Kidney (tissue), 13 donors: ENCODE measurements at regions not wholly inside any gene's neighbourhood (a gene's known extent, or its start where the extent isn't known, plus 50 kb on each side); places are given as distances from the start of the nearest gene placed in this dataset.

Experiments used
- DNase-seq, 5 donors: peaks; one replicate each; pipeline ENCODE4 v3.0.0-alpha.2; 2013 to 2020
- FAIRE-seq: peaks from 2 replicates; lab custom pipeline; 2012; peaks lifted over from hg19 to GRCh38; lab: Jason Lieb, UNC
- H3K27ac ChIP-seq, 2 donors: one replicate each; pipeline ENCODE4 v1.7.0; 2013; ENCODE audit warnings: low read depth in 2 of 2, low read length in 2 of 2, inconsistent platforms in 1 of 2
- H3K27me3 ChIP-seq: one replicate; pipeline ENCODE4 v1.7.1; 2013; ENCODE audit warnings: low read length, inconsistent platforms; ENCODE audit not compliant: control insufficient read depth, insufficient read depth
- H3K36me3 ChIP-seq, 3 donors: one replicate each; pipeline versions ENCODE4 v1.7.0 to v1.7.1; 2013; ENCODE audit warnings: low read length in 3 of 3, control low read depth in 1 of 3, inconsistent platforms in 1 of 3; ENCODE audit not compliant: insufficient read depth in 3 of 3, control insufficient read depth in 2 of 3
- H3K4me1 ChIP-seq, 3 donors: one replicate each; pipeline versions ENCODE4 v1.7.0 to v1.7.1; 2013; ENCODE audit warnings: low read length in 3 of 3, inconsistent platforms in 1 of 3, low read depth in 1 of 3; ENCODE audit not compliant: control insufficient read depth in 2 of 3, insufficient read depth in 2 of 3
- H3K4me3 ChIP-seq, 3 donors: one replicate each; pipeline versions ENCODE4 v1.7.0 to v1.8.1; 2013; ENCODE audit warnings: low read length in 3 of 3, control low read depth in 1 of 3, inconsistent platforms in 1 of 3
- H3K9ac ChIP-seq, 3 donors: one replicate each; pipeline versions ENCODE4 v1.7.0 to v1.7.1; 2013; ENCODE audit warnings: low read length in 3 of 3, control low read depth in 1 of 3, inconsistent platforms in 1 of 3
- H3K9me3 ChIP-seq, 3 donors: one replicate each; pipeline versions ENCODE4 v1.7.0 to v1.7.1; 2013; ENCODE audit warnings: low read length in 3 of 3, control low read depth in 1 of 3, inconsistent platforms in 1 of 3; ENCODE audit not compliant: control insufficient read depth in 2 of 3, insufficient read depth in 1 of 3
- CTCF ChIP-seq: IDR thresholded peaks from 3 replicates; pipeline ENCODE4 v1.5.1; 2012; ENCODE audit warnings: mild to moderate bottlenecking, moderate library complexity, borderline replicate concordance; ENCODE audit not compliant: insufficient read depth; ENCODE audit errors: extremely low read depth
- intact Hi-C: fragments of 100-400 bp; cut with DNase I; formaldehyde crosslinking; loops from one replicate; pipeline ENCODE4 v1.11.1; 2022
- donor health status: control.
- donor health status: control.
- donor health status: control.
- donor health status: control.
- donor health status: control.
- donor health status: DM: yes; HTN: yes; CAD: no.
- donor health status: Normal renal cell carcinoma (clear cell type).

GRCh38 chr12:78764913-78765312, 99.7 kb upstream of the SYT1 start:
- TF ChIP-seq CTCF, result no peak
- Histone ChIP-seq H3K27ac (no peak overlapping the region), H3K4me1 (no peaks in the 10 kb centered on the region), H3K27me3 (no peaks in the 10 kb centered on the region), H3K4me3 (no peak overlapping the region), H3K36me3 (no peaks in the 10 kb centered on the region), H3K9ac (no peak overlapping the region), H3K9me3 (no peaks in the 10 kb centered on the region)
- no peak for DNase-seq
- intact Hi-C loops, result no loop called here
- FAIRE-seq, result no peak

GRCh38 chr12:78767264-78767981, 97.2 kb upstream of the SYT1 start:
- no peaks in the 10 kb centered on the region for H3K27me3 ChIP-seq
- no peak overlapping the region for H3K4me3 ChIP-seq
- FAIRE-seq (no peak), DNase-seq (no peak)
- no peak overlapping the region for H3K9ac ChIP-seq
- no peaks in the 10 kb centered on the region for H3K9me3 ChIP-seq
- intact Hi-C loops, result no loop called here
- no peaks in the 10 kb centered on the region for H3K4me1 ChIP-seq
- TF ChIP-seq CTCF, result no peak
- no peaks in the 10 kb centered on the region for H3K36me3 ChIP-seq
- H3K27ac ChIP-seq, result no peak overlapping the region

GRCh38 chr12:78778339-78778738, 86.2 kb upstream of the SYT1 start:
- no peaks in the 10 kb centered on the region for H3K27me3 ChIP-seq
- H3K27ac ChIP-seq, result no peak overlapping the region
- no peaks in the 10 kb centered on the region for H3K4me1 ChIP-seq
- intact Hi-C loops, result no loop called here
- DNase-seq (no peak), FAIRE-seq (no peak)
- H3K4me3 ChIP-seq, result no peak overlapping the region
- H3K36me3 ChIP-seq, result no peaks in the 10 kb centered on the region
- no peaks in the 10 kb centered on the region for H3K9me3 ChIP-seq
- no peak overlapping the region for H3K9ac ChIP-seq
- no peak for TF ChIP-seq CTCF

GRCh38 chr12:78787576-78787975, 77.0 kb upstream of the SYT1 start:
- intact Hi-C loops, result no loop called here
- Histone ChIP-seq H3K27ac (no peak overlapping the region), H3K9me3 (no peaks in the 10 kb centered on the region), H3K27me3 (no peaks in the 10 kb centered on the region), H3K4me1 (peaks cover 0 to 3% (median 0%) of the 10 kb centered on the region in 3 donors), H3K4me3 (no peak overlapping the region), H3K9ac (no peak overlapping the region), H3K36me3 (no peaks in the 10 kb centered on the region)
- no peak for FAIRE-seq
- no peak for TF ChIP-seq CTCF
- no peak for DNase-seq
